ENCODE measurements at regions not wholly inside any gene's neighbourhood (a gene's known extent, or its start where the extent isn't known, plus 50 kb on each side); places are given as distances from the start of the nearest gene placed in this dataset.
"Not testable (repeated sequence)": the region's sequence is repeated elsewhere in the genome, so short reads cannot be mapped to it uniquely, and the experiment has no call there.

DNA sequence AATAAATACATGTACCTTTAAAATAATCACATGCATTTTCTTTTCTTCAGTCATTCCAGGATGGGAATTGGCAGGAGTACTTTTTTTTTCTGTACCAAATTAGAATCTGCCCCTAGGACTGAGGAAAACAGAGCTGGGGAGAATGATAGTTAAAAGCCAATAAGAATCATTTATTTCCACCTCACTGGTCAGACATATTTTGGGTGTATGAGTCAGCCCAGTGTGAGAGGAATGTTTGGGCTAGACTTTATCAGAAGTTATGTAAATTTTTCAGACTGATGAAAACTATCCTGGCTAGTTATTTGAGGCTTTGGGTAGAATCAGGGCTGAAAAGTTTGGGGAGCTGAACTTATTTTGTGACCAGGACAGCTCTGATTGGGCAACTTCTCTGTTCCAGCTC, 303.1 kb upstream of the NPSR1 start:
- DNase-seq = no peak
- Histone ChIP-seq H3K36me3 (ENCODE audit: low read depth, missing control alignments) (no peaks in the 10 kb centered on the region), H3K4me3 (no peak overlapping the region), H3K9me3 (no peaks in the 10 kb centered on the region), H3K27ac (no peak overlapping the region), H3K27me3 (no peaks in the 10 kb centered on the region), H3K4me1 (no peaks in the 10 kb centered on the region)
- TF ChIP-seq POLR2A (IDR thresholded peaks at IDR 0.05) = no peak
- TF ChIP-seq, protein P1, sequence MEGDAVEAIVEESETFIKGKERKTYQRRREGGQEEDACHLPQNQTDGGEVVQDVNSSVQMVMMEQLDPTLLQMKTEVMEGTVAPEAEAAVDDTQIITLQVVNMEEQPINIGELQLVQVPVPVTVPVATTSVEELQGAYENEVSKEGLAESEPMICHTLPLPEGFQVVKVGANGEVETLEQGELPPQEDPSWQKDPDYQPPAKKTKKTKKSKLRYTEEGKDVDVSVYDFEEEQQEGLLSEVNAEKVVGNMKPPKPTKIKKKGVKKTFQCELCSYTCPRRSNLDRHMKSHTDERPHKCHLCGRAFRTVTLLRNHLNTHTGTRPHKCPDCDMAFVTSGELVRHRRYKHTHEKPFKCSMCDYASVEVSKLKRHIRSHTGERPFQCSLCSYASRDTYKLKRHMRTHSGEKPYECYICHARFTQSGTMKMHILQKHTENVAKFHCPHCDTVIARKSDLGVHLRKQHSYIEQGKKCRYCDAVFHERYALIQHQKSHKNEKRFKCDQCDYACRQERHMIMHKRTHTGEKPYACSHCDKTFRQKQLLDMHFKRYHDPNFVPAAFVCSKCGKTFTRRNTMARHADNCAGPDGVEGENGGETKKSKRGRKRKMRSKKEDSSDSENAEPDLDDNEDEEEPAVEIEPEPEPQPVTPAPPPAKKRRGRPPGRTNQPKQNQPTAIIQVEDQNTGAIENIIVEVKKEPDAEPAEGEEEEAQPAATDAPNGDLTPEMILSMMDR (IDR thresholded peaks at IDR 0.05) = no peak
- intact Hi-C loops (cut with DNase I; ENCODE audit: low total_unique reads) = no loop called here

DNA sequence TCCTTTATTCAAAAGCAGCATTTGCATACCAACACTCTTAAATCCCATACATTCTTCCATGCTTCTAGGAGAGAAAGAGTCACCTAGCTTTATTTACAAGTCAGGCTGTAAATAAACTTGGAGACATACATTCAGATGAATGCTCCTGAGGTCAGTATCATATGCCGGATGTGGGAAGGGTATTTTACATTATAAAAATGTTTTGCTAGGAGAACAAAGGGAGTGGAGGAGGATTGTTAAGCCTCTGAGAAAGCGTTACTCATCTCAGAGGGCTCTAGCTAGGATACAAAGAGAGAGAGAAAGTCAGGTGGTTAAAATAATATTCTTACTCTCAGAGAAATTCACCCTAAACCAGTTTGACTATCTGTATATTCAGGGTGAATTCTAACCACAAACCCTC, 300.9 kb upstream of the NPSR1 start:
- DNase-seq = no peak
- no peaks in the 10 kb centered on the region for H3K4me1 ChIP-seq
- no peaks in the 10 kb centered on the region for H3K36me3 ChIP-seq (ENCODE audit: low read depth, missing control alignments)
- H3K9me3 ChIP-seq = no peaks in the 10 kb centered on the region
- H3K4me3 ChIP-seq = no peak overlapping the region
- TF ChIP-seq, protein P1 (IDR thresholded peaks at IDR 0.05) = no peak
- TF ChIP-seq POLR2A (IDR thresholded peaks at IDR 0.05) = no peak
- WGBS, 2 donors = 67 to 74% methylated on average over 2 of the region's 2 CpGs
- intact Hi-C loops (cut with DNase I; ENCODE audit: low total_unique reads) = no loop called here
- no peak overlapping the region for H3K27ac ChIP-seq
- no peaks in the 10 kb centered on the region for H3K27me3 ChIP-seq

DNA sequence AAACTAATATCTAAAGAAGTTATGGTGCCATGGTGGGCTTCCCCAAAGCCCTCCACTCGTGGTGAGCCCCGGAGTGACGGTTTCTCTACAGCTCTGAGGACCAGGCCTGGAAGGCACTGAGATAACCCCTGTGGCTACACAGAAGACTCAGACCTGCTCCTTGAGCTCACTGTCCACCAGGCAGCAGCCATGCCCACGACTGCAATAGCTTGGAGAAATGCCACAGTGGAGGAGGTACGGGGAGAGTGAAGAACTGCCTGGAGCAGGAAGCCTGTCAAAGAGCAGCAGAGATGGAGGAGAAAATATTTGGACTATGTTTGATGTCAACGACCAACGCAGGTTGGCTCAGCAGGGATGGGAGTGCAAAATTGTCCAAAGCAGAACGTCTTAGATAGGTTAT, 300.1 kb upstream of the NPSR1 start:
- H3K4me3 ChIP-seq = no peak overlapping the region
- H3K27me3 ChIP-seq = no peaks in the 10 kb centered on the region
- 86 to 89% methylated on average over 6 to 8 of the region's 8 CpGs for WGBS, 2 donors
- no peak for DNase-seq
- no peak for TF ChIP-seq POLR2A (IDR thresholded peaks at IDR 0.05)
- TF ChIP-seq, protein P1 (IDR thresholded peaks at IDR 0.05) = no peak
- H3K36me3 ChIP-seq (ENCODE audit: low read depth, missing control alignments) = no peaks in the 10 kb centered on the region
- intact Hi-C loops (cut with DNase I; ENCODE audit: low total_unique reads) = no loop called here
- no peak overlapping the region for H3K27ac ChIP-seq
- no peaks in the 10 kb centered on the region for H3K9me3 ChIP-seq
- no peaks in the 10 kb centered on the region for H3K4me1 ChIP-seq

DNA sequence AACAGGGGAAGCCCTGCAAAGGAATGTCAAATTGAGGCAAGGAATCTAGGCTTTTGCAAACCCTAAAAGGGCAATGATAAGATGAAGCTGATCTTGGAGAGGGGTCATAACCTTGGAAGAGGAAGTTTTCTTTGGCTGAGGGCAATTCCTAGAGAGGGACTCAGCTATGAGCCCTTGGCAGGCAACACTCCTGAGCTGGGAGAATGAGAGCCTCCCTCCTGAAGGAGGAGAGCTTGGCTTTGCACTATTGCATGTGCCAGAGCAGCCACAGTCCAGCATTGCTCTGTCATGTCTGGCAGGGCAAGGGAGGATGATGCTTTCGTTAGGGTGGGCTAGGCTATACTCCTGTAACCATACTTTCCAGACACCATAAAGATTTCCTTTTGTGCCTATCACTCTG, 299.4 kb upstream of the NPSR1 start:
- intact Hi-C loops (cut with DNase I; ENCODE audit: low total_unique reads) = not testable (repeated sequence)
- WGBS, 2 donors = 73 to 100% methylated on average over 1 of the region's 1 CpG

DNA sequence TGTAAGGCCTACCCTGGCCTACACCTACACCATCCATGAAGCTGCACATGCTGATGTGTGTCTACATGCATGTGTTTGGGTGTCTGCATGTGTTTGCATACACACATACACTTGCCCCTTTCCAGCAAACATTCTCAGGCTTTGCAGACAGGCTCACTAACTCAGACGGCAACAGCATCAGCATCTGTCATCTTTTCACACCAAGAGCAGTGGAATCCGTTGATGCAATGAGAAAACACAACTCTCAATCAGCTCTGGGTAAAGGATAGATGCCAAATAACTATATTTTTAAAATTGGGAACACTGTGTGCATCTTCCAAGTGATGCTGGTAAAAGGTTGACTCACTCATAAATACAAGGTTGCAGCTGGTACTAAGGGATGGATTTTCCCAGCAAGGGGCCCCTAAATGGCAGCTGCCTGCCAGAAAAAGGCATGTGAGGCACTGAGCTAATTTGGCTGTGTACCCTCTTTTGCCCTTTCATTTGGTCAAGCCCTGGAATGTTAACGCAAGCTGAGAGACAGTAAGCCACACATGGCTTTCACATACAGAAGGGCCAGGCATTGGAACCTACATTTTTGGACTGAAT, 296.3 kb upstream of the NPSR1 start:
- DNase-seq = no peak
- intact Hi-C loops (cut with DNase I; ENCODE audit: low total_unique reads) = no loop called here
- TF ChIP-seq POLR2A (IDR thresholded peaks at IDR 0.05) = no peak
- TF ChIP-seq, protein P1 (IDR thresholded peaks at IDR 0.05) = no peak
- H3K27ac ChIP-seq = no peak overlapping the region
- no peak overlapping the region for H3K4me3 ChIP-seq
- no peaks in the 10 kb centered on the region for H3K4me1 ChIP-seq
- no peaks in the 10 kb centered on the region for H3K27me3 ChIP-seq
- H3K9me3 ChIP-seq = no peaks in the 10 kb centered on the region
- H3K36me3 ChIP-seq (ENCODE audit: low read depth, missing control alignments) = no peaks in the 10 kb centered on the region
- 72 to 73% methylated on average over 3 of the region's 3 CpGs for WGBS, 2 donors

More for the DNA sequence above, 299.4 kb upstream of the NPSR1 start:
- not testable (repeated sequence) for H3K27me3 ChIP-seq; H3K4me1 ChIP-seq; H3K27ac ChIP-seq; H3K4me3 ChIP-seq; H3K9me3 ChIP-seq; DNase-seq; H3K36me3 ChIP-seq (ENCODE audit: low read depth, missing control alignments)

Data from testis (tissue), 2 donors.